ENCODE measurements at regions not wholly inside any gene's neighbourhood (a gene's known extent, or its start where the extent isn't known, plus 50 kb on each side); places are given as distances from the start of the nearest gene placed in this dataset.
A peak's percentile ranks its signal among the peaks of the same experiment; 100 is the strongest.

GRCh38 chr17:17398188-17398942 lies 78.4 kb upstream of the MED9 start:
- DNase-seq = no peak

- DNase-seq = no peak
These were observed 77.6 kb upstream of the MED9 start for GRCh38 chr17:17398943-17399926.

GRCh38 chr17:17400070-17400469 lies 76.7 kb upstream of the MED9 start:
- DNase-seq = no peak

- no peak for DNase-seq
These were observed 76.1 kb upstream of the MED9 start for GRCh38 chr17:17400566-17401184.

- DNase-seq = peak; percentile 13 to 59 (median 48)
These were observed 75.5 kb upstream of the MED9 start for GRCh38 chr17:17401271-17401781.

- no peak for DNase-seq
These were observed 74.2 kb upstream of the MED9 start for GRCh38 chr17:17402558-17402957.

- DNase-seq = no peak
These were observed 73.7 kb upstream of the MED9 start for GRCh38 chr17:17403065-17403464.

GRCh38 chr17:17403899-17404576 lies 72.8 kb upstream of the MED9 start:
- DNase-seq = peak; percentile 18 to 54 (median 45)

GRCh38 chr17:17405673-17406072 lies 71.1 kb upstream of the MED9 start:
- DNase-seq = no peak

GRCh38 chr17:17406225-17406624 lies 70.6 kb upstream of the MED9 start:
- DNase-seq = no peak

- peak; percentile 28 to 81 (median 56) for DNase-seq
These were observed 68.5 kb upstream of the MED9 start for GRCh38 chr17:17408236-17408794.

GRCh38 chr17:17410357-17410756 lies 66.4 kb upstream of the MED9 start:
- no peak for DNase-seq

GRCh38 chr17:17411692-17412091 lies 65.1 kb upstream of the MED9 start:
- no peak for DNase-seq

- no peak for DNase-seq
These were observed 64.5 kb upstream of the MED9 start for GRCh38 chr17:17412326-17412725.

GRCh38 chr17:17413215-17413792 lies 63.5 kb upstream of the MED9 start:
- no peak for DNase-seq

- no peak for DNase-seq
These were observed 63.0 kb upstream of the MED9 start for GRCh38 chr17:17413821-17414220.

GRCh38 chr17:17414341-17414805 lies 62.4 kb upstream of the MED9 start:
- no peak for DNase-seq

- DNase-seq = no peak
These were observed 61.8 kb upstream of the MED9 start for GRCh38 chr17:17415006-17415405.

- DNase-seq = peak; percentile 54 to 75 (median 72)
These were observed 60.8 kb upstream of the MED9 start for GRCh38 chr17:17416007-17416399.

GRCh38 chr17:17416400-17417360 lies 60.1 kb upstream of the MED9 start:
- peak; percentile 23 to 40 (median 32) for DNase-seq

Data from suppressor macrophage (primary cell).